Uterus (tissue), 2 donors: ENCODE measurements at regions not wholly inside any gene's neighbourhood (a gene's known extent, or its start where the extent isn't known, plus 50 kb on each side); places are given as distances from the start of the nearest gene placed in this dataset.

Source experiments
- CTCF ChIP-seq, 4 experiments: fragments of 200-600 bp in 2 of 4; fragments of 450-650 bp in 2 of 4; sonication (generic) in 2 of 4; IDR thresholded peaks; one replicate each; pipeline ENCODE4 v1.5.1; 2016 to 2019; ENCODE audit warnings: antibody characterized with exemption in 4 of 4, mild to moderate bottlenecking in 2 of 4, moderate library complexity in 1 of 4
- POLR2A ChIP-seq, 2 donors: fragments of 450-650 bp; IDR thresholded peaks; one replicate each; pipeline ENCODE4 v1.6.1; 2016; ENCODE audit warnings: antibody characterized with exemption in 2 of 2, mild to moderate bottlenecking in 1 of 2, moderate library complexity in 1 of 2

- TF ChIP-seq CTCF (IDR thresholded peaks at IDR 0.05) = no peak
- TF ChIP-seq POLR2A (IDR thresholded peaks at IDR 0.05) = no peak
Observed at GRCh38 chr2:192571636-192572035, 376.9 kb upstream of the TMEFF2 start.
